ENCODE measurements at regions not wholly inside any gene's neighbourhood (a gene's known extent, or its start where the extent isn't known, plus 50 kb on each side); places are given as distances from the start of the nearest gene placed in this dataset.

DNA sequence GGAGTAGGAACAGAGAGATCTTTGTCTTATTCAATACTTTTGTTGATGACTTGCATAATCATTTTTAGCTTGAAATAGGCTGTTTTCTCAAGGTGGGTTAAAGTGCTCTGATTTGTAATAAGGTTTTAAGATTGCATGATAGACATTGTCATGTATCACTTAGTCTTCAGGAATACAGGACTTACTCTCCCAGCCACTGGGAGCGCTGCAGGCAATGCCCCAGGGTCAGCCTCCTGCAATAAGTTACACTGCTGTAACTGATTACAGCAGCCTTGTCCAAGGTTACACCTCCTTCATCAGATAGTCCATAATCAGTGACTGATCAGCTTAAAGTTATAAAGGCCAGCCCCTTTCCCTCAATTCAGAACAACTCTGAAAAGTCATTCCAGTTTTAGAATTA lies 218.6 kb downstream of the ESM1 start:
- DNase-seq, result no peak

DNA sequence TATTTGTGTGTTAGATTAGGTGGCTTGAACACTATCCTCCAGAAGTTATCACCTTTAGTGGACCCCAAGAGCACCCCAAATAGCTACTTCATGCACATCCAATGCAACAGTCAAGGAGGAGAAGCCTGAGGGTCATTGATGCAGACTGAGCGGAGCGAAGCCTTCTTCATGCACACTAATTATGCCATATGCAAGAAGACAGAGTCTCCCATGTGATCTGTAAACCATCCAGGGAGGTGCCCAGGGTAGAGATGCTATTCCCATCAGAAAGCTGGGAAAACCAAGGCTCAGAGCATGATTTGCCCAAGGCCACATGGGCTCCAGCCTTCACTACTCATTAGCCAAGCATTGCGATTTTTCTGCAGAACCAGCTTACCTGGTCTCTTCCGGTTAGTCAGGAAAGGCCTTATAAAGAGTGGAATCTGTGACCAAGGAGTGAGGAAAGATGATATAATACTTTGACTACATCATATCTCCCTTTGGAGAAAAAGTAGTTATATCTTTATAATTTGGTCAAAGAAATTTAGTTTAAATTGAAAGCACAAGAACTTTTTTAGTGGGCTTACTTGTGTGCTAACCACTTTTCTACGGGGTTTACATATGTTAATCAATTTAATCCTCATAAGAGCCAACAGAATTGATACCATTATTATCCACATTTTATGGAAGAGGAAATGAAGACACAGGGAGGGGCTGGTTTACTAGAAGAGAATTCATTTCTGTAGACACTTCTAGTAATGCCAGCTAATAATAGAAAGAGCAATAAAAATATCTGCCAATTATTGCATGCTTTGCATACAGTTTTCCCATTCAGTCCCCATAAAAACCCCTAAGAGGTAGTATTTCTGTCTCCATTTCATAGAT lies 220.0 kb downstream of the ESM1 start:
- no peak for DNase-seq

DNA sequence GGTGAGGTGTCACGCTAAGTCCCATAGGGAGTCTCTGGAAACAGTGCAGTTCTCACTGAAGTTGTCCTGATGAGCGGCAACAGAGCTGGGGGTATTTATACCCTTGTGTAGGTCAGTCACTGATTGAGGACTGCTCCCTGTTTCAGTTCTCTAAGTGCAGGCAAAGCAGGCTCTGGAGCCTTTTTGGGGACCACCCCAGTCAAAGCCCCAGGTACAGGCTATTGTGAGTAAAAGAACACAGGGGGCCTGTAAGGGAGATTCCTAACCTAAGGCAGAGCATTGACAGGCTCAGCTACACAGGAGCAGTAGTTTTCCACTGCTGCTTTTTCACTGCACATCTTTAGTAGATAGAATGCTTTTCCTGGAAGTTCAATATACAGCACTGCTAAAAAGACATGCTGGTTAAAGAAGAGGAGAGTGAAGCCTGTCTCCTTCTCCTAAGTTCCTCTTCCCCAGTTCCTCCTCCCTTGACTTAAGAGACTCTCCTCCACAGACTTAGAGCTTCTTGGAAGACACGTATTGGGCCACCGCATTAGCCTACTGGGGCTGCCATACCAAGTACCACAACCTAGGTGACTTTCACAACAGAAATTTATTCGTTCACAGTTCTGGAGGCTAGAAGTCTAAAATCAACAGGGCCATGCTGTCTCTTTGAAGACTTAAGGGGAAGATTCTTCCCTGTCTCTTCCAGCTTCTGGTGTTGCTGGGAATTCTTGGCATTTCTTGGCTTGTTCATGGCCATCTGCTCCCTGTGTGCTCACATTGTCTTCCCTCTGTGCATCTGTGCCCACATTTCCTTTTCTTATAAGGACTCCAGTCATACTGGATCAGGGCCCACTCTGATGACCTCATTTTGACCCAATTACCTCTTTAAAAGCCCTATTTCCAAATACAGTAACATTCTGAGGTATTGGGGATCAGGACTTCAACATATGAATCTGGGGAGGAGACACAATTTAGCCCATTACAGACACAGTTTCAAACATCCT lies 221.0 kb downstream of the ESM1 start:
- DNase-seq, result peak; percentile 72

DNA sequence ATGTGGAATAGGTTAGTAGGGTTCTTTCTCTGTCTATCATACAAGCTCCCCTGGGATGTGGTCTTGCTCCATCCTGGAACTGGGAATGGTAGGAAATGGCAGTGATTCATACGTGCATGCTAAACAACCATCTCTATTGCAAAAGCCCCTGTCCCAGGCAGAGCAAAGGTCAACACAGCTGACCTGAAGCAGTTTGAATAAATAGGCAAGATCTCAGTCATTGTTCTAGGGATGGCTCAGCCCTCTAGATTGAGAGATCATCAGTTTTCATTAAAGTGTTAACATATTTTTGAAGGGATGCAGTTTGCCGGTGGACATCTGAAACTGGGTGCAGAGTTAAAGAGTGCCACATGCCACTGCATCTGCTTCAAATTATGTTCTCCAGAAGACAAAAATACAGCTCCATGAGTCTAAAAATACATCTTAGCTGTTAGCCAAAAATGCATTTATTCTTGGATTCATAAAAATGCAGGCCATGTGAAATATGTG lies 224.1 kb downstream of the ESM1 start:
- DNase-seq, result peak; percentile 99

DNA sequence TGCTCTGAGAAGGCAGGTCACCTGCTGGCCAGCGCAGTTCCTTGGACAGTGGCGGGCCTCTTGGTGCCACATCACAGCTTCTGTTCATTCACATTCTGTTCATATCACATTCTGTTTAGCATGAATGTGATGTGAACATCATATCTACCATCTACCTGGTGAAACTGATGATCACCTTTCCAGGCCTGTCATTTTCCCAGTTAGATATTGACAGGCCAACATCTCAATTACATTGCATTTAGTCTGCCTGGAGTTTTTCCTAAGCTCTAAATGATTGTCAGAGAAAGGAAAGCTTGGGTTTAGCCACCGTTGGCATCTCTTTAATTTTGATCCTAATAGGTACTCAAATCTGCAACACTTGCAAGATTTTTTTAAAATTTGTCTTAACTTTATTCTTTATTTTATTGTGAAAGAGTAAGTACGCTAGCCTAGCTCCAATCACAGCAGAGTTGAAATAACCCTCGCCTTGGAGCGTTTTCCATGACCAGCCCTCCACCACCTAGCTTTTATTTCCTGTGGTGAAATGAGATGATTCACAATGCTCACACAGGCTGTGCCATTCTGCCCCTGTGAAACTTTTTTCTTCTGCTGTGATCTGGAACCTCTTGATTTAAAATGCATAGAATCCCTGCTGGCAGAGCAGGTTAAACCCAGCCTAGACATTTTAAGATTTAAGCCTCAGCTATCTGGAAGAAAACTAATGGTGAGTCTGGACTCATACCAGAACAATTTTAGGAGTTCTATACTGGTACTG lies 225.0 kb downstream of the ESM1 start:
- peak; percentile 51 for DNase-seq

DNA sequence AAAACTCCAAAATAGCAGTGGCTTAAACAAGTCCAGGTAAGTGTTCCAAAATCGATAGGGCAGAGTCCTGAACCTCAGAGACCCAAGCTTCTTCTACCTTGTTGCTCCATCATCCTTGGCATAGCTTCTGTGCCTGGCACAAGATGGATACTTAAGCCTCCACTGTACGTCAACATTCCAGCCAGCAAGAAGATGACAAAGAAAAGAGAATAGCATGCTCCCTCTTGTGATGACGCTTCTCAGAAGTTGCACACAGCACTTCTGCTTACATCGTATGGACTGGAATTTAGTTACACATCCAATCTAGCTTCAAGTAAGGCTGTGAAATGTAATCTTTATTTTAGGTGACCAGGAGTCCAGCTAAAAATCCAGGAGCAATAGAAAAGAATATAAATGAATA lies 227.4 kb downstream of the ESM1 start:
- peak; percentile 84 for DNase-seq

DNA sequence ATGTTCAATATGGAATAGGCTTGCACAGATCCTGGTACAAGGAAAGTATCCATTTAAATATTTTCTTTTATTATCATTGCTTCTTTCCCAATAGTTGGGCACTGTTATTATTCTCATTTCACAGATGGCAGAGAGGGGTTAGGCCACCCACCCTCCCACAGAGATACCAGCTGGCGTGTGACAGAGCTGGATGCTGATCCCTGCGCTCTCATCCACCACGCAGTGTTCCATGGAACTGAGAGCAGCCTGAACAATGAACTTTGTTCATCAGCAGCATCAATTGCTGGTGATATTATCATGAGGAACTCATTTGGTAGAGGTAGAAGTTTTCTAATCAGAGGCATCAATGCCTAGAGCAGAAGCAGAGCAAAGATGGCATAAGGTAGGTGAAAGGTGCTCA lies 227.9 kb downstream of the ESM1 start:
- no peak for DNase-seq

DNA sequence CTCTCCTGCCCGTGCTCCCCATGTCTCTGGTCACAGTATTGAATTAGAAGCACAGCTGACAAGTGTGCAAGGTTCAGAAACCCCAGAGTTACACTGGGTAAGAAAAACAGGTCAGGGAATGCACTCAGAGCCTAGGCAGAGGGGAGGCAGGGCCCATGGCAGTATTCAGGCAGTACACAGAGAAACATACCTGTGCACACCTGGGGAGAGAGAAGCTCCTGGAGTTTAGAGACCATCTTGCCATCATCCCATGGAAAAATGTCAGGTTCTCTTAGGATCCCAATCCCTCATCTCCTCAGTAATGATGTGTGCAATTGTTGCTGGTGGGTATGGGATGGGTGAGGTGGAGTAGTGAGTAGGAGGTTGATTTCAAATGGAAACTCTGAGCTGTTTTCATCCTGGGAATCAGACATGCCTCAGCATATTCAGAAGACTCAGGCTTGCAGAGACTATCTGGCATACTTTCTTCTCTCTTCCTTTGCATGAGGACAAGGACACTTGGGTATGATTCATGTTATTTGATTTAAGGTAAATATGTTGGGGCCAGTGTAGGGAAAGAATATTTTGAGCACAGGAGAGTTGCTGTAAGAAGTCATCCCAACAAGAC lies 228.5 kb downstream of the ESM1 start:
- peak; percentile 40 for DNase-seq

DNA sequence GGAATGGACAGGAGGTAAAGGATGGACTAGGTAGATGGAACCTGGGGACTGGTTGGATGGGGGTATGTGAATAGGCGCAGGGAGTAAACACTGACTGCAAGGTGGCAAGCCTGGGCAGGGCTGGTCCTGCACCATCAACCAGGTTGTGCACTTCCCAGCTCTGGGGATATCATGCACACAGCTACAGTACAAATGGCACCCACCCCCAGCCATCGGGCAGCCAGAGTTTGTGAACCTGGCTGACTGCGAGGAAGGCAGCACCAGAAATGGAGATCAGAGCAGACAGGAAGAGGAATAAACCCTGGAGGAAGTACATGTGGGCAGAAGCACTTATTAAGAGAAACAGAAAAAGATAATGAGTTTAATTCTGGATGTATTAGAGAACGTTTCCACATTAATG lies 229.1 kb downstream of the ESM1 start:
- no peak for DNase-seq

DNA sequence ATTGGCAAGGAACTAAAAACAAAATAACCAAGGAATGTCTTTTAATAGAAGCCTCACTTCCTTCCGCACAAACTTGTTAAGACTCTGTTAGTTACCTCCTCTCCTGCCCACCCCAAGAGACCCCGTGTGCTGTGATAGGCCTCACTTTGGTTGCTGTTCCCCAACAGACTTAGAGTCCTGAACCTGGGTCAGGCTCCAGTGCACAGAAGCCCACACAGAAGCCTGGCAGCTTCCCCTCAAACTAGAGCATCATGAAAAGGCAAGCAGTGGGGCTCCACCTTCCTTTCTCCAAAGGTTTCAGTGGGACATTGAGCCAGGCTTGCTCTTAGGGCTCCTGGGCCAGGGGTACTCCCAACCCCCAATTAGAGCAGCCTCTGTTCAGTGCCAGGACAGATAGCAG lies 230.5 kb downstream of the ESM1 start:
- DNase-seq, result no peak

DNA sequence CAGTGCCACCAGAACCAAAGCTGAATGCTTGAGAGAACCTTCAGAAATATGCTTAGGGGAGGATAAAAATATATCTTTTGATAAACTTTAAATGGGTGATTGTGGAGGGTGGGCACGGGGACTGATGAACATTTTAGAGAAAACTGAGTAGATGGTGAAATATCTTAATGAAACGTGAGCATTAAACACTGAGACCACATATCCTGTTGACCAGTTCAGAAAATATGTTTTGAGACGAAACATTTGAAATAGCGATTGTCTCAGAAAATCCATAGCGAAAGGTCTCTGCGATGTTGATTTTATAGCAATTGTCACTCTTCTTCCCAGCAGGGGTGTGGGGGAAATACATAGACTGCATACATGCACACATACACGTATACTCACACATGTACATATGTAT lies 231.0 kb downstream of the ESM1 start:
- peak; percentile 22 for DNase-seq

DNA sequence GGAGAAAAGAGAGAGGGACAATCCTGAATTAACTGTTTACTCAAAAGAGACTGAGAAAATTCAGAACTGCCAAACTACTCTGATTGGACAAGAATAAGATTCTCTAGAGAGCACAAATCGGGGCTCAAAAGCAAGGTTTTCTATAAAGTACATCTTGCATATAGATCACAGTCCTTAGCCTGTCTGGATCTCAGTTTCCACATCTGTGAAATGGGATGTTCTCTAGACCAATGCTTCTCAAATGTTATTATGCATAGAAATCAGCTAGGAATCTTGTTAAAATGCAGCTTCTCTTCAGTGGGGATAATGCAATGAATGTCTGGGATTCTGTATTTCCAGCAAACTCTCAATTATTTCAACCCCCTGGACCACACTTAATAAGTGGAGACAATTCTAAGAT lies 231.6 kb downstream of the ESM1 start:
- no peak for DNase-seq

DNA sequence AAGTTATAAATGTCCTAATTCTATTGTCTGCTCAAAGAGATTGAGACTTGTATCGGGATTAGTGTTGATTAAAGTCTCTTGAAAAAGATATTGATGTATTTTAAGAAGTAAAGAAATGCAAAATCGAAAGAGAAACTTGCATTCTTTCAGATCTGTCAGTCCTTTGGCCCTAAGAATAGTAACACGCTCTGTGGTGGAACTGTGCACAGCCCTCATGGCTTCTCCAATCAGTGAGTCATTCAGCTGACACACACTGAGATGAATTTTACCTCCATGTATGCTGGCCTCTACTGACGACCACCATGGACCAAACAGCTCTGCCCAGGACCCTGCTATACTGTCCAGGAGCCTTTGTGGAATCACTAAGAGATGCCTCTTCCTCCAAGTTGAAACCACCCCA lies 232.4 kb downstream of the ESM1 start:
- DNase-seq, result peak; percentile 75

DNA sequence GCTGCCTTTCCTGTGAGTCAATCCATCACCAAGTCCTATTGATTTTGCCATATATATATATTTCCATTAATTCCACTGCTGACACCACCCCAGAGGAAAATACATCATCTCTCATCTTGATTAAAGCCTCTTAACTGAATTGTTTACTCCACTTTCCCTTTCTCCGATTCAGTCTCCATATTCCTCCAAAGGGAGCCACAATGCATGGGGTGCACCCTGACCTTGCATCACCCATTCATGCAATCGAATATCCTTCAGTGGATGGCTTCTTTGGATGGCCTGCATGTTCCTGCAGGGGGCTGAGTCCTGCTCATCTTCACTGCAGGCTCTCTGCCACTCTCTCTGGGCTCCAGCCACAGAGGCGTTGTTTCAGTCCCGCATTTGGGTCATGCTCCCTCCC lies 231.0 kb downstream of the SNX18 start:
- no peak for DNase-seq

DNA sequence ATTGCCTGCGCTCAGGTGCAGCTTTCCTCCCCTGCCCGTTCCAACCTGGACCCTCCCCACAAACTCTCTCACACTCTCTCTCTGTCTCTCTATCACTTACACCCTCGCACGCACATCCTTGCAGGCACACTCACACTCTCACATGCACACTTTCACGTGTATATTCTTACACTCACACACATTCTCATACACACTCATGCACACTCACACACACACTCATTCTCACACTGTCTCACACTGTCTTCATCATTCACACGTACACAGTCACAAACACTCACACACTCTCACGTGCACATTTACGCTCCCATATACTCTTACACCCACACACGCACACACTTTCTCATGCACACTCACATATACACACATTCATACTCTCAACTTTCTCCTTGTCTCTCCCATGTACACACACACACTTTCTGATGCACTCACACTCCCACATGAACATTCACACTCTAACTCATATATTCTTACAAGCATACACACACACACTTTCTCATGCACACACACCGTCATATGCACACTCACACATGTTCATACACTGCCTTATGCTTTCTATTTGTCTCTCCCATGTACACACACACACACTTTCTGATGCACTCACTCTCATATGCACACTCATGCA lies 229.3 kb downstream of the SNX18 start:
- DNase-seq, result no peak

DNA sequence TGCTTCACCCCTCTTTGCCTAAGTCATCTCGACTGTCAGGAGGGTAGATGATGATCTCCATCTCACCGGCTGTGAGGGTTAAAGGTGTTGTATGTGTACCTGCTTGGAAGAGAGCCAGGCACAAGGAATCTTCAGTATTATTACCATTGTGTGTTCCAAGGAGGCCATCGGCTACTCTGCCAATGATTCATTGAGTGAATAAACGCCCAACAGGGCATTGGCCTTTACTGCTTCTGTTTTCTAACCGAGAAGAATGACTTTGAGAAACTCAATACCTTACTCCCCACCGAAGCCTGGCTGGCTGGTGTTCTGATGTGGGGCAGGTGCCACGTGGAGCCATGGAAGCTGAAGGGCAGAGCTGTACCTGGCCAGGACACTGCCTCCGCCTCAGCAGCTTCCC lies 228.8 kb downstream of the SNX18 start:
- no peak for DNase-seq

DNA sequence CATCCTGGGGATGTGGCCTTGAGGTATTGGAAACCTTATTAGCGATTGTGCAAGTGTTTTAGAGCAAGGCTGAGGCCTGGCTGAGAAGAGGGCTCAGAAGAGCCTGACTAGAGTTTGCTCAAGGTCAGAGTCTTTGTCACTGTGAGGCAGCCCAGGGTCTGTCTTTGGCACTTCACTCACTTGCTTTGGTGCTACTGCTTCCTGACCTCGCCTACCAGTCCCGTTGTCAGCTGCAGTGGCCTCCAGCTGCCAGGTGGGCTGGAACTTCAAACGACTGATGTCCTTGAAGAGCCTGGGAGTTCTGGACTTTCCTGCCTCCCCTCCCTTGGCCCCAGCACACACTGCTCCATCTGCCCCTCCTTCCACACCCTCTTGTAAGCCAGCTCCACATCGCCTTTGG lies 228.0 kb downstream of the SNX18 start:
- DNase-seq, result no peak

DNA sequence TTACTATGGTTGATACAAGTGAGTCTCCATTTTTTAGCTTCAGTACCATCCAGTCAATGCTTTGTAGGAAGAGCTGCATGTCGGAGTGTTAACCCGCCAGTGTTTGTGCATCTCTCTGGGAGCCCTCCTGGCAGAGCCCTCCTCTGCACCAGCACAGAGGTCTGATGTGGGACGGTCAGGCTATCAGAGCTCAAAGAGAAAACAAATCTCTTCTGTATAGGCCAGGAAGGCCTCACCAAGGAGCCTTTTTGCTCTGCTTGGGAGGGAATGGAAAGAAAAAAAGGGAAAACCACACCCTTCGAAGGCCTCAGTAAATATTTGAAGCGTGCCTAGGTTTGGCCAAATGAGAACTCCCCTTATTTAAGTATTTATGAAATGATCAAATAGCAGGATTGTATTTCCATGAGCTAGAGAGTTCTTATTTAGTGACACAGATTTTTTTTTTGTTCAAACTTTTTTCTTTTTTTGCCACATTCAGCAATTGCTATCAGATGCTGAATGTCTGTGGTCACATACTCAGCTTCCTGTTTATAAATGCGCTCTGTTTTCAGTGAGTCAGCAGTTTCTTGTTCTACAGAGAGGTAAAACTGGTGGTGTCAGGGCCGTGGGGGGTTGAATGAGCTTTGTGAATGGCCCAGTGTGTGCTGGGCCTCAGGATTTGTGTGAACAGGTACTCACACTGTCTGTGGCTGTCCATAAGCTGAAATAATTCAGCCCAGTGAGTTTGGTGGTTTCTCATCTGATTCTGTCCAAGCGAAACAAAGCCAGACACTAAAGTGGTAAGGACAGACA lies 226.6 kb downstream of the SNX18 start:
- peak; percentile 95 for DNase-seq

DNA sequence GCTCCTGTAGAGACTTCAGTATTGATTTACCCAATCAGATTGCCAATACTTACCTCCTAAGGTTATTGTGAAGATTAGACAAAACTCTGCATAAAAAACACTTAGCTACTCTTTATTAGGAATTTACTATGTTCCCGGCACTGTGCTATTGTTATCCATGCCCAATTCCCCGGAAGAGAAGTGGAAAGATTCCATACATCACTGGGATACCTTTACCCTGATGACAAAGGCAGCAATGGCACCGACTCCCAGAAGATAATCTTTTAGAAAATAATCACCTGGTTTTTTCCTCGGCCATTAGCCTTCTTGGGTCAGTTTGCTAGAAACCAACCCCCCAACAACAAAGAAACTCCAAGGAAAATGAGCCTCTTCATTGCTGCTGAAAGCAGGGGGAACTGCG lies 226.0 kb downstream of the SNX18 start:
- DNase-seq, result no peak

DNA sequence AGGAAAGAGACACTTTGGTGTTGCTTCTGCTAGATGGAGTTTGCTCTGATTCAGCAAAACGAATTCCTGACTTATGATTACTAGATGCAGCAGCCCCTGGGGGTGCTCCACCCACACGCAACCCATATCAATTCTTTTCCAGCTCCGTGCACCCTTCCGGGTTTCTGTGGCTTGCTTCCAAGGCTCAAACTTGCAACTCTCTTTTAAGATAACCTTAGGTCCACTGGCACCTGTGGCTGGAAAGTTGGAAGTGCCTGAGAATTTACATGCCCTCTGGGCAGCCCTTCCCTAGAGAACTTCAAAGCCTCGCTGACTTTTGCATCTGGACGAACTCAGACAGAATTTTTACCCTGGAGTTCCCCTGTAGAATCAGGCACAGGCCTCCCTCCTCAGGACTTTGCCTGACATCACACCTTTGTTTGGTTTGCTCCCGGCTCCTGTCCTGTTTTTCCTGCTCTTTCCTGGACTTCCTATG lies 224.9 kb downstream of the SNX18 start:
- peak; percentile 60 for DNase-seq

DNA sequence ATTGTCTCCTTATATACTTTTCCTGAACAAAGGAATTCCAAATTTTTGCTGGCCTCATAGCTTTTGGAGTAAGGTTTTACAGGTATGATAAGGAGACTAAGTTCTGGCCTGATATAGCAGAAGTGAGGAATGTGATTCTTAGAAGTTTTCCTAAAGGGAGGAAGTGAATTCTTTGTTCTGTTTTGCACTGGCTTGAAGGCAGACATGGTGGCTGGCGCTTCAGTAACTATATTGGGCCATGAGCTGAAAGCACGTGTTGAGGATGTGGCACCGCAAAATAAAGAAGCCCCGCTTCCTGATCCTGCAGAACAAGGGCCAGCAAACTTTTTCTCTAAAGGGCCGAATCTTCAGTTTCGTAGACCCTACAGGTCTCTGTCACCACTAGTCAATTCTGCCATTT lies 224.2 kb downstream of the SNX18 start:
- DNase-seq, result no peak

Data from fibroblast of skin of scalp (primary cell).